ENCODE measurements at regions not wholly inside any gene's neighbourhood (a gene's known extent, or its start where the extent isn't known, plus 50 kb on each side); places are given as distances from the start of the nearest gene placed in this dataset.

DNA sequence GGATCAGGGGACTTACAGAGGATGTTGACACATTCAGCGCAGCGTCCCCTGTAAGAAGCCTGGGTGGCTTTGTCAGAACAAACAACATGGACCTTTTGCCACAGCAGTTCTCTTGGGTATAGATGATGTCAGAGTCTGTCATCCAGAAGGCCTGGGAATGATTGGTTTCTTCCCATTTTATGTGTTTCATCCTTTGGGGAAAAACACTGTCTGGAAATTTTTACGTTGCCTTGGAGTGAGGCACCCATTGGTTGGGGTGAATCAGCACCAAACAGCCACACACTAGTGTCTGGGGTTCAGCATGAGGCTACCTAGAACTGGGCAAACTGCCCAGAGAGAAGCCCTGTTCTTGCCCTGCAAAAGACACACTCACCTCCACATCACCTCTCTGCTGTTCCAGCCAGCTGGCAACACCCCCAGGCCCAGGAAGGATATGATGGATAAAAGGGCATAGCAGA is 123.0 kb downstream of the FAM43A start:
- H3K4me2 ChIP-seq: no peak overlapping the region
- no TSS peak for BruUV-seq (replicated peaks)
- no peaks in the 10 kb centered on the region for H3K36me3 ChIP-seq (ENCODE audit: low read depth)
- no peaks in the 10 kb centered on the region for H3F3A ChIP-seq (ENCODE audit: insufficient read depth, low read depth)
- no peak overlapping the region for H3K27ac ChIP-seq
- peak in 1 of 2 experiments; percentile 27 for DNase-seq
- POLR2A ChIA-PET (ENCODE audit: unreplicated experiment): no interaction called here
- H2AFZ ChIP-seq: no peak overlapping the region
- CTCF ChIA-PET: no interaction called here
- 0 out of 2 replicates have a peak, but pooled peaks cover 5% of the 10 kb centered on the region for H3K4me1 ChIP-seq (replicated peaks; ENCODE audit: insufficient read depth)
- H3K9me3 ChIP-seq (ENCODE audit: insufficient read depth, low read depth): no peaks in the 10 kb centered on the region
- no peak overlapping the region for H3K4me3 ChIP-seq
- intact Hi-C loops (cut with micrococcal nuclease; ENCODE audit: unreplicated experiment): no loop called here
- 0 out of 2 replicates have a peak, but pooled peaks cover 13% of the 10 kb centered on the region for H3K27me3 ChIP-seq (ENCODE audit: insufficient read depth, low read depth)
- H3K9me2 ChIP-seq (ENCODE audit: insufficient read depth): no peaks in the 10 kb centered on the region
- H4K20me1 ChIP-seq (ENCODE audit: insufficient read depth): no peaks in the 10 kb centered on the region
- H3K79me2 ChIP-seq (ENCODE audit: low read depth): no peaks in the 10 kb centered on the region
- TF ChIP-seq, protein P1, sequence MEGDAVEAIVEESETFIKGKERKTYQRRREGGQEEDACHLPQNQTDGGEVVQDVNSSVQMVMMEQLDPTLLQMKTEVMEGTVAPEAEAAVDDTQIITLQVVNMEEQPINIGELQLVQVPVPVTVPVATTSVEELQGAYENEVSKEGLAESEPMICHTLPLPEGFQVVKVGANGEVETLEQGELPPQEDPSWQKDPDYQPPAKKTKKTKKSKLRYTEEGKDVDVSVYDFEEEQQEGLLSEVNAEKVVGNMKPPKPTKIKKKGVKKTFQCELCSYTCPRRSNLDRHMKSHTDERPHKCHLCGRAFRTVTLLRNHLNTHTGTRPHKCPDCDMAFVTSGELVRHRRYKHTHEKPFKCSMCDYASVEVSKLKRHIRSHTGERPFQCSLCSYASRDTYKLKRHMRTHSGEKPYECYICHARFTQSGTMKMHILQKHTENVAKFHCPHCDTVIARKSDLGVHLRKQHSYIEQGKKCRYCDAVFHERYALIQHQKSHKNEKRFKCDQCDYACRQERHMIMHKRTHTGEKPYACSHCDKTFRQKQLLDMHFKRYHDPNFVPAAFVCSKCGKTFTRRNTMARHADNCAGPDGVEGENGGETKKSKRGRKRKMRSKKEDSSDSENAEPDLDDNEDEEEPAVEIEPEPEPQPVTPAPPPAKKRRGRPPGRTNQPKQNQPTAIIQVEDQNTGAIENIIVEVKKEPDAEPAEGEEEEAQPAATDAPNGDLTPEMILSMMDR (conservative IDR thresholded peaks at IDR 0.05): no peak
- TF ChIP-seq EZH2 (IDR thresholded peaks at IDR 0.05; ENCODE audit: low read depth): no peak

DNA sequence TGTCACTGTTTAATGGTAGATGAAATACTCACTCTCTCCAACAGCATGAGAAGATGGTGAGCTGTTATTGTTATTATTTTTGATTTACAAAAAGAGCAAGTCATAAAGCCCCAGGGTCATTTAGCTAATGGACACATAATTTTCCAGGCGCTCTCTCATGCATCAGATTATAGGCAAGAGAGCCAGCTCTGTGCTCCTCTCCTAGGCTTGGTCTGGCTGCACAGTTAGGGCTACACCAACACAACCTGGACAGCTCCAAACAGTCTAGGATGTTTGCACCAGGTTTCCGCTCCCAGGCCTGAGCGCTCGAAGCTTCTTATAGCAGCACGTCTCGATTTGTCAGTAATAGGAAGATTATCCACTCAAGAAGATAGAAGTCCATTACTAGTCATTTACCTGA is 123.7 kb downstream of the FAM43A start:
- H3K9me3 ChIP-seq (ENCODE audit: insufficient read depth, low read depth): no peaks in the 10 kb centered on the region
- H4K20me1 ChIP-seq (ENCODE audit: insufficient read depth): no peaks in the 10 kb centered on the region
- CTCF ChIA-PET: no interaction called here
- TF ChIP-seq, protein P1 (conservative IDR thresholded peaks at IDR 0.05): no peak
- no peak for TF ChIP-seq EZH2 (IDR thresholded peaks at IDR 0.05; ENCODE audit: low read depth)
- intact Hi-C loops (cut with micrococcal nuclease; ENCODE audit: unreplicated experiment): no loop called here
- H3K27me3 ChIP-seq (ENCODE audit: insufficient read depth, low read depth): 0 out of 2 replicates have a peak, but pooled peaks cover 9% of the 10 kb centered on the region
- no peak overlapping the region for H3K4me3 ChIP-seq
- H2AFZ ChIP-seq: no peak overlapping the region
- no peaks in the 10 kb centered on the region for H3K36me3 ChIP-seq (ENCODE audit: low read depth)
- H3F3A ChIP-seq (ENCODE audit: insufficient read depth, low read depth): no peaks in the 10 kb centered on the region
- no peak for DNase-seq
- H3K79me2 ChIP-seq (ENCODE audit: low read depth): no peaks in the 10 kb centered on the region
- H3K27ac ChIP-seq: no peak overlapping the region
- BruUV-seq (replicated peaks): no TSS peak
- 0 out of 2 replicates have a peak, but pooled peaks cover 5% of the 10 kb centered on the region for H3K4me1 ChIP-seq (replicated peaks; ENCODE audit: insufficient read depth)
- H3K4me2 ChIP-seq: no peak overlapping the region
- POLR2A ChIA-PET (ENCODE audit: unreplicated experiment): no interaction called here
- H3K9me2 ChIP-seq (ENCODE audit: insufficient read depth): no peaks in the 10 kb centered on the region

DNA sequence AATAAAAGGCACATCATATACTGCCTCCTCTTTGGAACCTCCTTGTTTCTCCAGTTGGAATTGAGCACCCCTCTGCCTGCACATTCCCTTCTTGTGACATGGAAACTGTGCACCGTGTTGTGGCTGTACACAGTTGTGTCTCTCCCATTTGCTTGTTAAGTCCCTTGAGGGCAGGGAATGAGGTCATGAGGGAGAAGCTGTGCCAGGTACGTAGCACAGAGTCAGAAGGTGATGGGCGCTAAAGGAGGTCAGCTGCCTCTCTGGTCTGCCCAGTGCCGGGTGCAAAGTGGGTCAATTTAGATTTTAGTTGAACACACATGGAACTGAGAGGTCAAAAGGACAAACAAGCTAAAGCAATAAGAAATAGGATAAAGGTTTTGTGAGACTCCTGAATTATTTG is 124.4 kb downstream of the FAM43A start:
- Histone ChIP-seq H3K9me2 (ENCODE audit: insufficient read depth) (no peaks in the 10 kb centered on the region), H3K27me3 (ENCODE audit: insufficient read depth, low read depth) (0 out of 2 replicates have a peak, but pooled peaks cover 2% of the 10 kb centered on the region), H3F3A (ENCODE audit: insufficient read depth, low read depth) (no peaks in the 10 kb centered on the region), H3K4me2 (no peak overlapping the region), H4K20me1 (ENCODE audit: insufficient read depth) (no peaks in the 10 kb centered on the region), H3K36me3 (ENCODE audit: low read depth) (no peaks in the 10 kb centered on the region), H3K27ac (no peak overlapping the region), H3K4me1 (replicated peaks; ENCODE audit: insufficient read depth) (0 out of 2 replicates have a peak, but pooled peaks cover 5% of the 10 kb centered on the region), H2AFZ (no peak overlapping the region), H3K9me3 (ENCODE audit: insufficient read depth, low read depth) (no peaks in the 10 kb centered on the region), H3K4me3 (no peak overlapping the region), H3K79me2 (ENCODE audit: low read depth) (no peaks in the 10 kb centered on the region)
- ChIA-PET POLR2A (ENCODE audit: unreplicated experiment) (no interaction called here), CTCF (no interaction called here)
- intact Hi-C loops (cut with micrococcal nuclease; ENCODE audit: unreplicated experiment): no loop called here
- DNase-seq: no peak
- BruUV-seq (replicated peaks): no TSS peak
- TF ChIP-seq, protein P1 (conservative IDR thresholded peaks at IDR 0.05): no peak
- TF ChIP-seq EZH2 (IDR thresholded peaks at IDR 0.05; ENCODE audit: low read depth): no peak
